BLaER1 treated with 17β-estradiol and CSF1 and Interleukin-3, amounts not matched to agents 10 nM and 100 nM (cell line): ENCODE measurements at regions not wholly inside any gene's neighbourhood (a gene's known extent, or its start where the extent isn't known, plus 50 kb on each side); places are given as distances from the start of the nearest gene placed in this dataset.

Source experiments
- H3K27ac ChIP-seq, 11 experiments: shearing (Covaris generic); formaldehyde crosslinking; 2 replicates each; pipeline ENCODE4 v1.8.1; 2022
- H3K27me3 ChIP-seq, 11 experiments: shearing (Covaris generic); formaldehyde crosslinking; 2 replicates each; pipeline ENCODE4 v1.8.1; 2022
- H3K36me3 ChIP-seq, 11 experiments: shearing (Covaris generic); formaldehyde crosslinking; 2 replicates each; pipeline ENCODE4 v1.8.1; 2022
- H3K4me1 ChIP-seq, 10 experiments: shearing (Covaris generic); formaldehyde crosslinking; 2 replicates each; pipeline ENCODE4 v1.8.1; 2022
- H3K4me2 ChIP-seq, 11 experiments: shearing (Covaris generic); formaldehyde crosslinking; 2 replicates each; pipeline ENCODE4 v1.8.1; 2022
- H3K4me3 ChIP-seq, 10 experiments: shearing (Covaris generic); formaldehyde crosslinking; 2 replicates each; pipeline ENCODE4 v1.8.1; 2022
- H3K9ac ChIP-seq, 11 experiments: shearing (Covaris generic); formaldehyde crosslinking; 2 replicates each; pipeline ENCODE4 v1.8.1; 2022
- H3K9me3 ChIP-seq, 11 experiments: shearing (Covaris generic); formaldehyde crosslinking; replicated peaks in 1 of 11; 2 replicates each; pipeline ENCODE4 v1.8.1; 2022
- H4K20me1 ChIP-seq, 11 experiments: shearing (Covaris generic); formaldehyde crosslinking; 2 replicates each; pipeline ENCODE4 v1.8.1; 2022
- Cebpa-rat ChIP-seq, 11 experiments: shearing (Covaris generic); IDR thresholded peaks; 2 replicates each; pipeline ENCODE4 v1.8.1; 2022

GRCh38 chr16:8251727-8252126, 338.6 kb downstream of the TMEM114 start:
- TF ChIP-seq Cebpa-rat (IDR thresholded peaks at IDR 0.05): no peak
- no peak overlapping the region for H3K4me3 ChIP-seq
- H3K4me2 ChIP-seq: no peak overlapping the region
- H3K36me3 ChIP-seq: no peaks in the 10 kb centered on the region
- H3K9me3 ChIP-seq: no peaks in the 10 kb centered on the region
- H3K9ac ChIP-seq: no peak overlapping the region
- H4K20me1 ChIP-seq: no peaks in the 10 kb centered on the region
- H3K27me3 ChIP-seq: no peaks in the 10 kb centered on the region
- H3K4me1 ChIP-seq: no peaks in the 10 kb centered on the region
- no peak overlapping the region for H3K27ac ChIP-seq

GRCh38 chr16:8251298-8251697, 339.0 kb downstream of the TMEM114 start:
- Histone ChIP-seq H4K20me1 (no peaks in the 10 kb centered on the region), H3K27ac (no peak overlapping the region), H3K4me2 (no peak overlapping the region), H3K36me3 (no peaks in the 10 kb centered on the region), H3K27me3 (no peaks in the 10 kb centered on the region), H3K4me3 (no peak overlapping the region), H3K4me1 (no peaks in the 10 kb centered on the region), H3K9me3 (no peaks in the 10 kb centered on the region), H3K9ac (no peak overlapping the region)
- TF ChIP-seq Cebpa-rat (IDR thresholded peaks at IDR 0.05): no peak

DNA sequence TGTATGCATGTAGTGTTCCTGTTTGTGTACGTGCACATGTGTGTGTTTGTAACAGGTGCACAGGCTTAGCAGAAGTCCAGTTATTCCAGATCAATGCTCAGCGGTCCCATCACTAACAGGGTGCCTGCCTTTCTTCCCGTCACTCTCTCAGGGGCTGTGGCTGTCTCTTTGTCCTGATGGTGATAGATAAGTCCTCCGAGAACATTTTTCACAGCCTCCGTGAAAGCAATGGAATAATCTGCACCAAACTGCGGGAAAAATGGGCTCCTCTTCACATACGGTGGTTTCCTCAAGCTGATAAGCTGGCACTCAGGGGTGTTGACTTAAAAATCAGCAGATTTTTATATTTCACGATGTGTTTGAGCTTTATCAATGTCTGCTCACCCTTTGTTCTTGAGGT, 342.3 kb downstream of the TMEM114 start:
- Histone ChIP-seq H3K9me3 (no peaks in the 10 kb centered on the region), H4K20me1 (no peaks in the 10 kb centered on the region), H3K9ac (no peak overlapping the region), H3K36me3 (no peaks in the 10 kb centered on the region), H3K4me1 (no peaks in the 10 kb centered on the region), H3K27me3 (no peaks in the 10 kb centered on the region), H3K4me3 (no peak overlapping the region), H3K27ac (no peak overlapping the region), H3K4me2 (no peak overlapping the region)
- TF ChIP-seq Cebpa-rat (IDR thresholded peaks at IDR 0.05): no peak

DNA sequence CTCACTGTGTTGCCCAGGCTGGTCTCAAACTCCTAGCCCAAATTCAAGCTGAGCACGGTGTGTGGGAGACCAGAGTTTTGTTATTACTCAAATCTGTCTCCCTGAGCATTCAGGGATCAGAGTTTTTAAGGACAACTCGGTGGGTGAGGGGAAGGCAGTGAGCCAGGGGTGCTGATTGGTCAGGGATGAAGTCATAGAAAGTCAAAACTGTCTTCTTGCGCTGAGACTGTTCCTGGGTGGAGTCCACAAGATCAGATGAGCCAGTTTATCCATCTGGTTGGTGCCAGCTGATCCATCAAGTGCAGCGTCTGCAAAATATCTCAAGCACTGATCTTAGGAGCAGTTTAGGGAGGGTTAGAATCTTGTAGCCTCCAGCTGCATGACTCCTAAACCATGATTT, 346.3 kb downstream of the TMEM114 start:
- no peaks in the 10 kb centered on the region for H4K20me1 ChIP-seq
- H3K36me3 ChIP-seq: no peaks in the 10 kb centered on the region
- TF ChIP-seq Cebpa-rat (IDR thresholded peaks at IDR 0.05): no peak
- no peaks in the 10 kb centered on the region for H3K27me3 ChIP-seq
- no peaks in the 10 kb centered on the region for H3K4me1 ChIP-seq
- H3K9ac ChIP-seq: no peak overlapping the region
- no peak overlapping the region for H3K4me3 ChIP-seq
- H3K27ac ChIP-seq: no peak overlapping the region
- no peak overlapping the region for H3K4me2 ChIP-seq
- no peaks in the 10 kb centered on the region for H3K9me3 ChIP-seq

- Histone ChIP-seq H3K36me3 (no peaks in the 10 kb centered on the region), H4K20me1 (no peaks in the 10 kb centered on the region), H3K4me1 (no peaks in the 10 kb centered on the region), H3K27me3 (no peaks in the 10 kb centered on the region), H3K9ac (no peak overlapping the region), H3K4me3 (no peak overlapping the region), H3K9me3 (no peaks in the 10 kb centered on the region), H3K4me2 (no peak overlapping the region), H3K27ac (no peak overlapping the region)
- no peak for TF ChIP-seq Cebpa-rat (IDR thresholded peaks at IDR 0.05)
Measured at GRCh38 chr16:8241408-8241807, 348.9 kb downstream of the TMEM114 start.

DNA sequence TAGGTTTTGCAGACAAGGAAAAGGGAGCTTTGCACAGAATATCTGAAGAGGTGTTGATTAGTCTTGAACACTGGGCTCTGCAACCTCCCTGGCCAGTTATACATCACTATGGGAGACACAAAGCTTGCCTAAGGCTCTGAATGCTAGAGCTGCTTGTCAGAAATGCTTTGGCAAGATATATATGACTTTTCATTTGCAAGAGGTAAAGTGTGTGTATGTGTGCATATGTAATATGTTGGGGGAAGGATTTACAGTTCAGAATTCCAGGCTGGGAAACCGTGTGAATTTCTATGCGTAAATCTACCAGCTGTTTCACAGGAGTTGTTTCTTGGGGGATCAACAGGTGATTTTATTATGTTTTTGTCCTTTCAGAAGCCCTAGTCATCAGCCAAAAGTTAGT, 350.9 kb downstream of the TMEM114 start:
- Histone ChIP-seq H3K4me2 (no peak overlapping the region), H3K9me3 (no peaks in the 10 kb centered on the region), H3K27me3 (no peaks in the 10 kb centered on the region), H4K20me1 (no peaks in the 10 kb centered on the region), H3K4me3 (no peak overlapping the region), H3K9ac (no peak overlapping the region), H3K36me3 (no peaks in the 10 kb centered on the region), H3K27ac (no peak overlapping the region), H3K4me1 (no peaks in the 10 kb centered on the region)
- no peak for TF ChIP-seq Cebpa-rat (IDR thresholded peaks at IDR 0.05)

DNA sequence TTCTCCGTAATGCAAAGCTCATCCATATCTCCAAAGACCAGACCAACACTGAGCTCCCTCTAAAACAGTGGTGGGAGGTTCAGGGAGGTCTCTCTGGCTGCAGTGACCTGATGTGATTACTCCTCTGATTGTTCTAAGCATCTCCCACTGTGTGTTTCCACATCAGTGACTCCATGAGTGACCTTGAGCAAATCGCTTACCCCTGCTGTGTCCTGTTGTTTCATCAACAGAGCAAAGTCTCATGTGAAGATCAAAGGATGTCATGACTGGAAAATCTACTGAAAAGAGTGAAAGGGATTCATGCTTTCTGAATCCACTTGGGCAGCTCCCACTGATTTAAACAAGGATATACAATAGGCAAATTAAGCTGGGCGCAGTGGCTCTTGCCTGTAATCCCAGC, 352.9 kb downstream of the TMEM114 start:
- Histone ChIP-seq H3K4me1 (no peaks in the 10 kb centered on the region), H3K36me3 (no peaks in the 10 kb centered on the region), H3K9me3 (no peaks in the 10 kb centered on the region), H3K4me3 (no peak overlapping the region), H4K20me1 (no peaks in the 10 kb centered on the region), H3K27ac (no peak overlapping the region), H3K4me2 (no peak overlapping the region), H3K27me3 (no peaks in the 10 kb centered on the region), H3K9ac (no peak overlapping the region)
- no peak for TF ChIP-seq Cebpa-rat (IDR thresholded peaks at IDR 0.05)

DNA sequence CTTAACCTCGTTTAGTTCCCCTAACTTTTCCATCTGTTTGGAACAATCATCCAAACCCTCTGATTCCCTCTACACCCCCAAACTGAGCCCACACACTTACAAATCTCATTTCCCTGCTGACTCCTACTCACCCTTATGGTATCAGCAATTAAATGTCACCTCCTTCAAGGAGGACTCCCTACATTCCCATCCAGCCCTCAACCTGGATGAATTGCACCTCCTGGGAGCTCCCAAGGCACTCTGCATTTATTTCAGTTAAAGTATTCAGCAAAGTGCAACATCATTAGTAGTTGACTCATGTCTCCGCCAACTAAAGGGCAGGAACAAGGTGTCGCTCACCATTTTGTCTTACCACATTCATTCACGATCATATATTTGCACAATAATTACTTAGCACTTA, 353.5 kb downstream of the TMEM114 start:
- no peaks in the 10 kb centered on the region for H3K36me3 ChIP-seq
- no peak overlapping the region for H3K4me2 ChIP-seq
- TF ChIP-seq Cebpa-rat (IDR thresholded peaks at IDR 0.05): no peak
- H3K27ac ChIP-seq: no peak overlapping the region
- H3K27me3 ChIP-seq: no peaks in the 10 kb centered on the region
- H3K9me3 ChIP-seq: no peaks in the 10 kb centered on the region
- H3K4me1 ChIP-seq: no peaks in the 10 kb centered on the region
- no peak overlapping the region for H3K9ac ChIP-seq
- no peak overlapping the region for H3K4me3 ChIP-seq
- H4K20me1 ChIP-seq: no peaks in the 10 kb centered on the region

GRCh38 chr16:8230497-8230896, 359.8 kb downstream of the TMEM114 start:
- Histone ChIP-seq H3K4me2 (no peak overlapping the region), H4K20me1 (no peaks in the 10 kb centered on the region), H3K9me3 (no peaks in the 10 kb centered on the region), H3K4me1 (no peaks in the 10 kb centered on the region), H3K4me3 (no peak overlapping the region), H3K36me3 (no peaks in the 10 kb centered on the region), H3K27ac (no peak overlapping the region), H3K9ac (no peak overlapping the region), H3K27me3 (no peaks in the 10 kb centered on the region)
- no peak for TF ChIP-seq Cebpa-rat (IDR thresholded peaks at IDR 0.05)

- Histone ChIP-seq H3K4me1 (no peaks in the 10 kb centered on the region), H3K9me3 (no peaks in the 10 kb centered on the region), H3K4me2 (no peak overlapping the region), H4K20me1 (no peaks in the 10 kb centered on the region), H3K36me3 (no peaks in the 10 kb centered on the region), H3K27ac (no peak overlapping the region), H3K9ac (no peak overlapping the region), H3K4me3 (no peak overlapping the region), H3K27me3 (no peaks in the 10 kb centered on the region)
- no peak for TF ChIP-seq Cebpa-rat (IDR thresholded peaks at IDR 0.05)
Measured at GRCh38 chr16:8229011-8229520, 361.2 kb downstream of the TMEM114 start.

DNA sequence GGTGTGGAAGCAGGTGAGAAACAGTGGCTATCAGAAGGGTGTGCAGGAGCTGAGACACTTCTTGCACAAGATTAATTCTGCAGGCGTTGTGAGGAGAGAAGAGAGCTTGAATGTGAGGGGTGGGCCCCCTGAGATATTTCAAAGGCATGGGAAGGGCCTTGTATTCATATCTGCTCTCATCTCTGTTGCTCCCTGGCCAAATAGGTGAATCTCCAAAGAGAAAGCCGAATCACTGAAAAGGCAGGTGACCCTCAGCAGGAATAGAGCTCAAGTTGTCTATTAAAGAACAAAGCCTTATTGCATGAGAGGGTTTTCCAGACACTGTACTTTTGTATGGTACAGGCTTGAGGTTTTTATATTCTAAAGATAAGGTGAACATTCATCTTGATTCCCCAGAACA, 373.1 kb downstream of the TMEM114 start:
- no peak overlapping the region for H3K4me2 ChIP-seq
- H3K27me3 ChIP-seq: no peaks in the 10 kb centered on the region
- H3K4me1 ChIP-seq: no peaks in the 10 kb centered on the region
- H3K4me3 ChIP-seq: no peak overlapping the region
- no peak overlapping the region for H3K27ac ChIP-seq
- H3K36me3 ChIP-seq: no peaks in the 10 kb centered on the region
- no peaks in the 10 kb centered on the region for H4K20me1 ChIP-seq
- no peaks in the 10 kb centered on the region for H3K9me3 ChIP-seq
- TF ChIP-seq Cebpa-rat (IDR thresholded peaks at IDR 0.05): no peak
- H3K9ac ChIP-seq: no peak overlapping the region
